MV-4-11 (cell line): ENCODE measurements at regions not wholly inside any gene's neighbourhood (a gene's known extent, or its start where the extent isn't known, plus 50 kb on each side); places are given as distances from the start of the nearest gene placed in this dataset.

Experiments
- DNase-seq: peaks from one replicate; lab custom pipeline; 2025; lab: John Stamatoyannopoulos, UW

GRCh38 chr22:48477031-48477721, 1350.5 kb downstream of the BRD1 start:
- DNase-seq, result no peak

DNA sequence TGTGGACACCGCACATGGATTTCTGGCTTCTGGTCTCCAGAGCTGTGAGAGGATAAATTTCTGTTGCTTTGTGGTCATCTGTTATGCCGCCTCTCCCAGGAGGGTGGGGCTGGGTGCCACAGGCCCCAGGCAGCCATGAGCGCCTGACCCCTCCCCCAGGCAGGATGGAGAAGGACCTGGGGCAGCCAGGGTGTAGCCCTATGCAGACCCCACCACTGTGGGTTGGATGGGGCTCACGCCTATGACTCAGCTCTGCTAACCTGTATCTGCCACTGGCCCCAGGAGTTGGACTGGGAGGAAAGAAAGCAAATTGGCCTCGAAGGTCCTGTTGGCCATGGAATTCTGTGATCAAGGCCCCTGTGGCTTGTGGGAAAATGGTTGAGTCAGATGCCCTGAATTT, 1351.1 kb downstream of the BRD1 start:
- no peak for DNase-seq

- DNase-seq, result no peak
Observed at GRCh38 chr22:48475661-48476345, 1351.9 kb downstream of the BRD1 start.

DNA sequence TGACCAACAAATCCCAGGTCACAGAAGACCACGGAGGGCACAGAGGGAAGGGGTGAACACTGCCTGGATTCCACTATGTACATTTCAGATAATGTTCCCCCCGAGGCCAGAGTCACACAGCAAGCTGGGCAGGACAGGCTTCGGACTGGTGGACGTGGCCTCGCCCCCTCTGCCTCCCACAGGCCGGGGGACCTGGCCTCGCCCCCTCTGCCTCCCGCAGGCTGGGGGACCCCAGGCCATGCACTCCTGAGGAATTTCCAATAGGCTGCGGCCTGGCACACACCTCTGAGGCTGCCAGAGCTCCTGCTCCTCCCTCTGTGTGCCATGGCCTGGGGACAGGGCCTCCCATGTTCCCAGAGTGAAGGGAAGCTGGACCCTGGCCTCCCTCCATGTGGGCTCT, 1352.8 kb downstream of the BRD1 start:
- DNase-seq, result no peak

- no peak for DNase-seq
Observed at GRCh38 chr22:48473202-48473601, 1354.5 kb downstream of the BRD1 start.

DNA sequence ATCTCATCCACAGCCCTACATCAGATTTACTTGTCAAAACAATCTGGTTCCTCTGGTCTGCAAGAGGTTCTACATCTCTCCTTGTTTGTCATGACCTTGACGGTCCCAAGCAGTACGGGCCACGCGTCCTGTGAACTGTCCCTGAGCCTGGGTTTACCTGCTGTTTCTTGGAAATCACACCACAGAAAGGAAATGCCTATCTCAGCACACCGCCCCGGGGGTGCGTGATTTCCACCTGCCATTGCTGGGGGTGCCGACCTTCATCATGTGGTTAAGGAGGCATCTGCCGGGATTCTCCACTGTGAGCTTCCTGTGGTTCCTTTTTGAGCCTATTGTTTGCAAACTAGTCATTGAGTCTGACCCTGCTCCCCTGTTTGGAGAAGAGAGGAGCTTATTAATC, 1363.4 kb downstream of the BRD1 start:
- DNase-seq, result no peak

DNA sequence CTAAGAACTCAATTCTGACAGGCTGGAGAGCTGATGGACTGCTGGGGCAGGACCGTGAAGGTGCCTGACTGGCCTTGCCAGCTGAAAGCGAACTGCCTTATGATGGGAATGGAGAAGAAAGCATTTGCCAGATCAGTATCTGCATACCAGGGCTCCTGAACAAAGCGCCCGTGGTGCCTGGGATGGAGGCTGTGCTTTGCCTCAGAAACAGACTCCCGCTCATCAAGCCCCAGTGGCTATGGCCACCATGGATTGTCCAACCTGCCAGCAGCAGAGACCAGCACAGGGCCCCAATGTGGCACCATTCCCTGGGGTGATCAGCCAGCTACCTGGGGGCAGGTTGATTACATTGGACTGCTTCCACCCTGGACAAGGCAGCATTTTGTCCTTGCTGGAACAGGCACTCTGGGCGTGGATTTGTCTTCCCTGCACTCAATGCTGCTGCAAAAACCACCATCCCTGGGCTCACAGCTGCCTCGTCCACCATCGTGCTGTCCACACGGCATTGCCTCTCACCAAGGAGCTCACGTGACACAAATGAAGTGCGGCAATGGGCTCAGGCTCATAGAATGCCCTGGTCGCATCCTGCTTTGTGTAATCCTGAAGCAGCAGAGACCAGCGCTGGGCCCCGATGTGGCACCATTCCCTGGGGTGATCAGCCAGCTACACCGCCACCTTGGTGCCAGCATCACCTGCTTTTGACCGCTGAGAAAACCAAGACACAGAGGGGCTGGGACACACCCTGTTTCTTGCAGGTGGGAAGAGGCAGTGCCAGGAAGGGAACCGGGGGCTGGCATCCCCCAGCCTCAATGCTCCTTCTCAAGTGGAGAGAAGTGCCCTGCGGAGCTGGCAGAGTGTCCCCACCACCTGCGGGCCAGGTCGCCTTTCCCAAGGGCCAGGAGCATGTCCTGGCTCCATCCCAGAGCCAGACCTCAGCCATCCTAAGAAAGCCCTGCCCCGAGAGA, 1367.5 kb downstream of the BRD1 start:
- no peak for DNase-seq

- no peak for DNase-seq
Observed at GRCh38 chr22:48459259-48459658, 1368.4 kb downstream of the BRD1 start.

- DNase-seq, result peak; percentile 11
Observed at GRCh38 chr22:48456449-48456848, 1371.2 kb downstream of the BRD1 start.

DNA sequence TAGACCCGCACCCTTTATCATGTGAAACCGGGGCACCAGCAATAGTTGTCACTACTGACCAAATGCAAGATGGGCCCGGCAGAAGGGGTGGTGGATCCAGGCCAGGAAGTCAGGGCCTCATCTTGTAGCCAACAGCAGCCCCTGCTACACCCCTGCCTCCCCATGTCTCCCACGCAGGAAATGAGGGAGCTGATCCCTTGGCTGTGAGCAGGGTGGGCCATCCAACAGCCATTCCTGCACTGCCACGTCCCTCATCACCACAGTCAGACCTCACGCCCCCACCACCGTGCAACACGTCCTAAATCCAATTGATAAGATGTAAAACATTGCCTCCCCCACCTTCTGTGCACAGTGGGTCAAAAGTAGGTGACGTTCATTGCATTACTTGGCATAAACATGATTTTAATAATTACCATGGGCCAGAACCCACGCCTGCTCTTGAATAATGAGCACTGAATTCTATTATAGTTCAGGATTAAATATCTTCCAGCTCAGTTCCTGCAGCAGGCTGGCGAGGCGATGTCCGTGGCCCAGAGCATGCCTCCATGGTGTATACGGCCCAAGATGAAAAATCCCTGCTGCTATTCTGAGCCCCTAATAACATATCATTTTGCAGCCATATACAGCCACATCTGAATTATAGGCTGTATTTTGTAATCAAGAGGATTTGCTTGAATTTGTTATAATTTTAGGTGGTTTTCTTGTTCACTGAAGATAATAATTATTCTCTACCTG, 1373.8 kb downstream of the BRD1 start:
- DNase-seq, result no peak

GRCh38 chr22:48453171-48453570, 1374.5 kb downstream of the BRD1 start:
- DNase-seq, result no peak

GRCh38 chr22:48452766-48453165, 1374.9 kb downstream of the BRD1 start:
- no peak for DNase-seq

DNA sequence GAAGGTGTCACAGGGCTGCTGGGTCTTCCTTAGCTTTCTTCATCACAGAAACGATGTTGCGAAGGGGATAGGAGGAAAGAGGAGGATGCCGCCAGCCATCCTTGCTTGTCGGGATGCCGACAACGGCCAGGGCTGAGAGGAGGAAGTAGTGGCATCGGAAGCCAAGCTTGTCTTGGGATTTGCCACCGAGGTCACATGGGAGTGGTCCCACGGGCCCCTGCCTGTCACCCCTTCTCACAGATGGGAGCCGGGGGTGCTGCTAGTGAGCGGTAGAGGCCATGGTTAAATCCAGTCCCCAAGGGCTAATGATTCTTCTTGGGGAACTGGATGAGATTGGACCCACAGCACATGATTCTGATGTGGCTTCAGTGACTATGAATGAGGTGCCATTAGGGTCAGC, 1375.8 kb downstream of the BRD1 start:
- no peak for DNase-seq

DNA sequence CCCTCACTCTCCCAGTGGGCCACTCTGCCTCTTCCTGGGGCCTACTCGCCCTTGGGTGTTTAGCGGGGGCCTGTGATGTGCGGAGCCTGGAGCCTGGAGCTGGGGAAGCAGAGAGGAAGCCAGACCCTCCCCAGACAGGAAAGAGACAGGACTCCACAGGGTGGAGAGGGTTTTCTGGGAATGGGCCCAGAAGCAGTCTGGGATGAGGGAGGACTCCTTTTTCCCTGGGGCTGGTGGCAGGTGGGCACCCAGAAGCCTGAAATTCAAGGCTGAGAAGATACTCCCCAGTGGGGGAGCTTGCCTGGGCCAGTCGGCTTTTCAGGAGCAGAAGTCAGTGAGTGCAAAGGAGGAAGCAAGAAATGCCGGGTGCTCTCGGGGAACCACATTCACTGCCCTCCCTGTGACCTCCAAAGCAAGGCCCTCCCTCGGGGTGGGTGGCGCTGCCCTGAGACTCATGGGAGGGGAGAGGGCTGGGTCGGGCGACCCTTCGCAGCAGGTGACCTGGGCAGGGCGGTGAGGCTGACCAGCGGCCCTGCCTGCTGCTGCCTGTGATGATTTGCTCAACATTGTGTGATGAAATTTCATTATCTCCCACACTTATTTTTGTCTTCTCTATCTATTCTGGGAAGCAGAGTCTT, 1377.4 kb downstream of the BRD1 start:
- DNase-seq, result peak; percentile 91

GRCh38 chr22:48449466-48450187, 1378.0 kb downstream of the BRD1 start:
- no peak for DNase-seq

GRCh38 chr22:48448821-48449220, 1378.9 kb downstream of the BRD1 start:
- DNase-seq, result peak; percentile 6

DNA sequence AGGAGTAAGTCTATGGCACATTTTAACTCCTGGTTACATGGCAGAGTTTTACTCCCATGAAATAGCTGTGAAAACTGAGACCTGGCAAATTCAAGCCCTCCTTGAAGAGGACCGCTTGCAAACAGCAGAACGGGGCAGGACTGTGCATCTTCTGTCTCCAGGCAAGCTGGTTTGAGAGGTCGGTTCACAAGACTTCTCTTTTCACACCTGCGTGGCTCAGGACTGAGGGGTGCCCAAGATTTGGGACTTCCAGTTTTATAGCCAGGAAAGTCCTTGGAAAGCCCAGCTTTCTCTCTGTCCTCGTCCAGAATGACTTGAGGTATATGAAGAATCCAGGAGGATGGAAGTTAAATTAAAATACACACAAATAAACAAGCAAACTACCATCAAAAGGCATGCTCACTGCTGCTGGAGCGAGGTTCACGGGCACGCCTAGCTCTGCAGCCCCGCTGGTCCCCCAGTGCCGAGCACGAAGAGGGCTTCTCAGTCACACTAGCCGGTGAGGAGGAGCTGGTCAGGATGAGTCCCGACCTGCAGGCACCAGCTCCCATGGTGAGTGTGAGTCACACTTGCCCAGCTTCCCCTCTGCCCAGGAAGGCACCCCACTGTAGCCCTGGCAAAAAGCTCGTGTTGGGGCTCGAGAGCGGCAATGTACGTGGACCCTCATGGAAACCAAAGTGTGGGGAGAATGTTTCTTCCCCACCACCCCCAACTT, 1382.4 kb downstream of the BRD1 start:
- peak; percentile 22 for DNase-seq

GRCh38 chr22:48444320-48445112, 1383.2 kb downstream of the BRD1 start:
- peak; percentile 95 for DNase-seq

DNA sequence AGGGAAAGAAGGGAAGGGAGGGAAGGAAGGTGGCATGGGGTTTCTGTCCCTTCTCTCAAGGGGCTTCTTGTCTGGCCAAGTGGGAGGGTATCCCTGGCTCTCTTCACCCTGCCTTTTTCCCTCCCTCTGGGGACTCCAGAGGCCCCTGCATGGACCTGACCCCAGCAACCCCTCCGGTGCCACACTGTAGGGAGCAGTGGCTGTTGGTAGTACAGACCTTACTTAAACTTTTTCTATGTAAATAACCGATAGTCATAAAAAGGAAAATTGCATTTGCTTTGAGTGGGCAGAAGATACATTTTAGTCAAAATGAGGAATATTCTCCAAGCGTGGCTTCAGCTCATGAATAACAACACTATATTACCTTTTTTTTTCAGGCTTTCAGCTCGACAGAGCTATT, 1384.0 kb downstream of the BRD1 start:
- DNase-seq, result no peak
